Uterus (tissue), 2 donors: ENCODE measurements at regions not wholly inside any gene's neighbourhood (a gene's known extent, or its start where the extent isn't known, plus 50 kb on each side); places are given as distances from the start of the nearest gene placed in this dataset.

Experiments
- POLR2A ChIP-seq, 2 donors: fragments of 450-650 bp; IDR thresholded peaks; one replicate each; pipeline ENCODE4 v1.6.1; 2016; ENCODE audit warnings: antibody characterized with exemption in 2 of 2, mild to moderate bottlenecking in 1 of 2, moderate library complexity in 1 of 2
- TF ChIP-seq, protein P1 (sequence below), 4 experiments: fragments of 200-600 bp in 2 of 4; fragments of 450-650 bp in 2 of 4; sonication (generic) in 2 of 4; IDR thresholded peaks; one replicate each; pipeline ENCODE4 v1.5.1; 2016 to 2019; ENCODE audit warnings: antibody characterized with exemption in 4 of 4, mild to moderate bottlenecking in 2 of 4, moderate library complexity in 1 of 4

DNA sequence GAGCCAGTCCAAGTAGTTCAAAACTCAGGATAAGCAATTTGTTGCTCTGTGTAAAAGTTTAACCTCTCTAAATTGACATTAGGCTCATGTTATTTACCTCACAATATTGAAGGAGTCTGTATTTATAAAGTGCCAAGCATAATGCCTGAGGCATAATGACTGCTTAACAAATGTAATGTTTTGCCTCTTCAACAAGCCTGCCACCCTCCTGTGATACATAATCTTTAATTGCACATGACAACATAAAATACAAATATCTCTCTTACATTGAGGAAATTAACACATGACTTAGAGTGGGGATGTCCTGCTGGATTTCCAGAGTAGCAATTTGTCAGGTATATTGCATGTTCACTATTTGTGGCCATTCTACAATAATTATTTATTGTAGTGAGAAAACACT is 469.2 kb upstream of the ANO5 start:
- TF ChIP-seq, protein P1, sequence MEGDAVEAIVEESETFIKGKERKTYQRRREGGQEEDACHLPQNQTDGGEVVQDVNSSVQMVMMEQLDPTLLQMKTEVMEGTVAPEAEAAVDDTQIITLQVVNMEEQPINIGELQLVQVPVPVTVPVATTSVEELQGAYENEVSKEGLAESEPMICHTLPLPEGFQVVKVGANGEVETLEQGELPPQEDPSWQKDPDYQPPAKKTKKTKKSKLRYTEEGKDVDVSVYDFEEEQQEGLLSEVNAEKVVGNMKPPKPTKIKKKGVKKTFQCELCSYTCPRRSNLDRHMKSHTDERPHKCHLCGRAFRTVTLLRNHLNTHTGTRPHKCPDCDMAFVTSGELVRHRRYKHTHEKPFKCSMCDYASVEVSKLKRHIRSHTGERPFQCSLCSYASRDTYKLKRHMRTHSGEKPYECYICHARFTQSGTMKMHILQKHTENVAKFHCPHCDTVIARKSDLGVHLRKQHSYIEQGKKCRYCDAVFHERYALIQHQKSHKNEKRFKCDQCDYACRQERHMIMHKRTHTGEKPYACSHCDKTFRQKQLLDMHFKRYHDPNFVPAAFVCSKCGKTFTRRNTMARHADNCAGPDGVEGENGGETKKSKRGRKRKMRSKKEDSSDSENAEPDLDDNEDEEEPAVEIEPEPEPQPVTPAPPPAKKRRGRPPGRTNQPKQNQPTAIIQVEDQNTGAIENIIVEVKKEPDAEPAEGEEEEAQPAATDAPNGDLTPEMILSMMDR (IDR thresholded peaks at IDR 0.05), result no peak
- TF ChIP-seq POLR2A (IDR thresholded peaks at IDR 0.05), result no peak
